ENCODE measurements at regions not wholly inside any gene's neighbourhood (a gene's known extent, or its start where the extent isn't known, plus 50 kb on each side); places are given as distances from the start of the nearest gene placed in this dataset.
"Not testable (repeated sequence)": the region's sequence is repeated elsewhere in the genome, so short reads cannot be mapped to it uniquely, and the experiment has no call there.

- not testable (repeated sequence) for H3K27ac ChIP-seq, H3K4me3 ChIP-seq
Measured at GRCh38 chr12:79995385-79996084, 60.6 kb upstream of the PPP1R12A start.

GRCh38 chr12:79993106-79993862 is 58.4 kb upstream of the PPP1R12A start:
- Histone ChIP-seq H3K27ac (no peak overlapping the region), H3K4me3 (no peak overlapping the region)

- Histone ChIP-seq H3K27ac (no peak overlapping the region), H3K4me3 (no peak overlapping the region)
Measured at GRCh38 chr12:79991586-79991985, 56.7 kb upstream of the PPP1R12A start.

GRCh38 chr12:79990509-79991338 is 55.8 kb upstream of the PPP1R12A start:
- not testable (repeated sequence) for H3K27ac ChIP-seq, H3K4me3 ChIP-seq

- no peak overlapping the region for H3K27ac ChIP-seq
- no peak overlapping the region for H3K4me3 ChIP-seq
Measured at GRCh38 chr12:79988368-79988767, 53.5 kb upstream of the PPP1R12A start.

GRCh38 chr12:79987731-79988130 is 52.8 kb upstream of the PPP1R12A start:
- H3K4me3 ChIP-seq = no peak overlapping the region
- H3K27ac ChIP-seq = no peak overlapping the region
